Ishikawa (cell line): ENCODE measurements at regions not wholly inside any gene's neighbourhood (a gene's known extent, or its start where the extent isn't known, plus 50 kb on each side); places are given as distances from the start of the nearest gene placed in this dataset.

ENCODE experiments used
- CEBPB ChIP-seq: IDR thresholded peaks from 2 replicates; pipeline ENCODE4 v1.6.1; 2012
- CREB1 ChIP-seq: IDR thresholded peaks from 2 replicates; pipeline ENCODE4 v1.6.1; 2012; ENCODE audit warnings: low read depth
- EGR1 ChIP-seq: IDR thresholded peaks from 2 replicates; pipeline ENCODE4 v1.6.1; 2012
- EP300 ChIP-seq: IDR thresholded peaks from 2 replicates; pipeline ENCODE4 v1.6.1; 2012; ENCODE audit warnings: borderline replicate concordance
- FOXM1 ChIP-seq: IDR thresholded peaks from 2 replicates; pipeline ENCODE4 v1.6.1; 2012; ENCODE audit warnings: low read depth, borderline replicate concordance
- NFIC ChIP-seq: IDR thresholded peaks from 2 replicates; pipeline ENCODE4 v1.6.1; 2012
- RAD21 ChIP-seq: IDR thresholded peaks from 2 replicates; pipeline ENCODE4 v1.6.1; 2012; ENCODE audit warnings: low read depth
- TAF1 ChIP-seq: IDR thresholded peaks from 2 replicates; pipeline ENCODE4 v1.6.1; 2012; ENCODE audit warnings: low read depth, mild to moderate bottlenecking
- TCF12 ChIP-seq: IDR thresholded peaks from 2 replicates; pipeline ENCODE4 v1.6.1; 2012; ENCODE audit warnings: low read depth
- TEAD4 ChIP-seq: IDR thresholded peaks from 2 replicates; pipeline ENCODE4 v1.6.1; 2012
- YY1 ChIP-seq: IDR thresholded peaks from 2 replicates; pipeline ENCODE4 v1.6.1; 2012; ENCODE audit warnings: low read depth
- ZBTB7A ChIP-seq: IDR thresholded peaks from 2 replicates; pipeline ENCODE4 v1.6.1; 2012; ENCODE audit warnings: low read depth
- TF ChIP-seq, protein P1 (sequence below): IDR thresholded peaks from 2 replicates; pipeline ENCODE4 v1.6.1; 2012
- TF ChIP-seq, protein P2 (sequence below): IDR thresholded peaks from 2 replicates; pipeline ENCODE4 v1.6.1; 2012; ENCODE audit warnings: low read depth, mild to moderate bottlenecking
- TF ChIP-seq, protein P3 (sequence below): IDR thresholded peaks from 2 replicates; pipeline ENCODE4 v1.6.1; 2012

DNA sequence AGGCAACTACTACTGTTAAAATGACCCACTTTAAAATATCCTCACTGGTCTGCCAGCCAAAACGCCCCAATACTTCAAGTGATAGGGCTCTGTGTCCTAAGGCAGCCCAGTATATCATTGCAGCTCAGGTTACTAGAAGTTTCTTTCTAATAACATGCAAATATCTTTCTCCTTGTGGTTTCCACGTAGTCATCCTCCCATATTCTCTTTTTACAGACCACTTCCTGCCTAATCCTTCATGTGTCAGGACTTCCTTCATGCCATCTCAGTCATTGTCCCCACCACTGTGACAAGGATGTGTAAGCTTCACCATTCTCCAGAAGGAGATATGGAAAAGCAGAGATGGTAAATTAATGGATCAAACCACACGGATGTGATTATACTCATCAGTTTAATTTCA lies 813.7 kb downstream of the MAT2B start:
- TF ChIP-seq, protein P1, sequence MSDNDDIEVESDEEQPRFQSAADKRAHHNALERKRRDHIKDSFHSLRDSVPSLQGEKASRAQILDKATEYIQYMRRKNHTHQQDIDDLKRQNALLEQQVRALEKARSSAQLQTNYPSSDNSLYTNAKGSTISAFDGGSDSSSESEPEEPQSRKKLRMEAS = no peak
- TF ChIP-seq RAD21 (no peak), YY1 (no peak), NFIC (no peak), FOXM1 (no peak), TCF12 (no peak), EP300 (no peak), EGR1 (no peak), TEAD4 (no peak), CREB1 (no peak), TAF1 (no peak), CEBPB (no peak), ZBTB7A (no peak)
- TF ChIP-seq, protein P2, sequence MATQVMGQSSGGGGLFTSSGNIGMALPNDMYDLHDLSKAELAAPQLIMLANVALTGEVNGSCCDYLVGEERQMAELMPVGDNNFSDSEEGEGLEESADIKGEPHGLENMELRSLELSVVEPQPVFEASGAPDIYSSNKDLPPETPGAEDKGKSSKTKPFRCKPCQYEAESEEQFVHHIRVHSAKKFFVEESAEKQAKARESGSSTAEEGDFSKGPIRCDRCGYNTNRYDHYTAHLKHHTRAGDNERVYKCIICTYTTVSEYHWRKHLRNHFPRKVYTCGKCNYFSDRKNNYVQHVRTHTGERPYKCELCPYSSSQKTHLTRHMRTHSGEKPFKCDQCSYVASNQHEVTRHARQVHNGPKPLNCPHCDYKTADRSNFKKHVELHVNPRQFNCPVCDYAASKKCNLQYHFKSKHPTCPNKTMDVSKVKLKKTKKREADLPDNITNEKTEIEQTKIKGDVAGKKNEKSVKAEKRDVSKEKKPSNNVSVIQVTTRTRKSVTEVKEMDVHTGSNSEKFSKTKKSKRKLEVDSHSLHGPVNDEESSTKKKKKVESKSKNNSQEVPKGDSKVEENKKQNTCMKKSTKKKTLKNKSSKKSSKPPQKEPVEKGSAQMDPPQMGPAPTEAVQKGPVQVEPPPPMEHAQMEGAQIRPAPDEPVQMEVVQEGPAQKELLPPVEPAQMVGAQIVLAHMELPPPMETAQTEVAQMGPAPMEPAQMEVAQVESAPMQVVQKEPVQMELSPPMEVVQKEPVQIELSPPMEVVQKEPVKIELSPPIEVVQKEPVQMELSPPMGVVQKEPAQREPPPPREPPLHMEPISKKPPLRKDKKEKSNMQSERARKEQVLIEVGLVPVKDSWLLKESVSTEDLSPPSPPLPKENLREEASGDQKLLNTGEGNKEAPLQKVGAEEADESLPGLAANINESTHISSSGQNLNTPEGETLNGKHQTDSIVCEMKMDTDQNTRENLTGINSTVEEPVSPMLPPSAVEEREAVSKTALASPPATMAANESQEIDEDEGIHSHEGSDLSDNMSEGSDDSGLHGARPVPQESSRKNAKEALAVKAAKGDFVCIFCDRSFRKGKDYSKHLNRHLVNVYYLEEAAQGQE = no peak
- TF ChIP-seq, protein P3, sequence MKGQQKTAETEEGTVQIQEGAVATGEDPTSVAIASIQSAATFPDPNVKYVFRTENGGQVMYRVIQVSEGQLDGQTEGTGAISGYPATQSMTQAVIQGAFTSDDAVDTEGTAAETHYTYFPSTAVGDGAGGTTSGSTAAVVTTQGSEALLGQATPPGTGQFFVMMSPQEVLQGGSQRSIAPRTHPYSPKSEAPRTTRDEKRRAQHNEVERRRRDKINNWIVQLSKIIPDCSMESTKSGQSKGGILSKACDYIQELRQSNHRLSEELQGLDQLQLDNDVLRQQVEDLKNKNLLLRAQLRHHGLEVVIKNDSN = no peak

DNA sequence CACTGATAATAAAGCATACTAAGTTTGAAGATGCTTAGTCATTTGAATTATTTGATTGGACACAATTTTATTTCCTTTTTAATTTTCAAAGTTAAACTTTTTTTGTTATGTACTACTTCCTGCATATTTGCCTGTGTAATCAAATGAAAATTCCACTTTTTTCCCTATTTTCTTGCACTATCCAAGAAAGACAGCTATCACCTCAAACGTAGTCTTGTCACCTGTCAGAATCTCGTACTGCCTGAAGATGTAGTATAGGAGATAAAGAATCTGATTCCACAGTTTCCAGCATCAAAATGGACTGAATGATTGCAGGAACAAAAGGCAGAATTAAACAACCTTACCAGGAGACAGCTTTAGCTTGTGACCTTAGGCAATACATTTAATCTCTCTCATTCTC lies 818.8 kb downstream of the MAT2B start:
- no peak for TF ChIP-seq ZBTB7A
- TF ChIP-seq, protein P1 = no peak

DNA sequence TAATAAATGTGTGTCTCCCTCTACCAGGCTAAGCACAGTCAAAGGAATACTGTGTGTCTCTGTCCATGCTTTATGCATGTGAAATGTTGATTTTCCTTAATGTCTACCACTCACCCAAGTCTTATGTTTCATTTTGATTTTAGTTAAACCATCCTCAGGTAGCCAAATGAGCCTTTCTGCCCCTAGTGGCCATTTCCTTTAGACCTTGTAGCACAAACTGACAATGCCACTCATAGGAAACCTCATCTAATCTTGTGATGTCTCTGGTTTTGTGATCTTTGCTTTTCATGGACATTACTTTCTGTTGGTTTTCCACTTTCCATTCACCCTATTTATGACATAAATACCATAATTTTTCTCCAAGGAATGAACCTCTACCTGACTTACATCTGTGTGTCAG lies 820.8 kb downstream of the MAT2B start:
- TF ChIP-seq, protein P3 = no peak
- TF ChIP-seq, protein P2 = no peak
- TF ChIP-seq EP300 = no peak

DNA sequence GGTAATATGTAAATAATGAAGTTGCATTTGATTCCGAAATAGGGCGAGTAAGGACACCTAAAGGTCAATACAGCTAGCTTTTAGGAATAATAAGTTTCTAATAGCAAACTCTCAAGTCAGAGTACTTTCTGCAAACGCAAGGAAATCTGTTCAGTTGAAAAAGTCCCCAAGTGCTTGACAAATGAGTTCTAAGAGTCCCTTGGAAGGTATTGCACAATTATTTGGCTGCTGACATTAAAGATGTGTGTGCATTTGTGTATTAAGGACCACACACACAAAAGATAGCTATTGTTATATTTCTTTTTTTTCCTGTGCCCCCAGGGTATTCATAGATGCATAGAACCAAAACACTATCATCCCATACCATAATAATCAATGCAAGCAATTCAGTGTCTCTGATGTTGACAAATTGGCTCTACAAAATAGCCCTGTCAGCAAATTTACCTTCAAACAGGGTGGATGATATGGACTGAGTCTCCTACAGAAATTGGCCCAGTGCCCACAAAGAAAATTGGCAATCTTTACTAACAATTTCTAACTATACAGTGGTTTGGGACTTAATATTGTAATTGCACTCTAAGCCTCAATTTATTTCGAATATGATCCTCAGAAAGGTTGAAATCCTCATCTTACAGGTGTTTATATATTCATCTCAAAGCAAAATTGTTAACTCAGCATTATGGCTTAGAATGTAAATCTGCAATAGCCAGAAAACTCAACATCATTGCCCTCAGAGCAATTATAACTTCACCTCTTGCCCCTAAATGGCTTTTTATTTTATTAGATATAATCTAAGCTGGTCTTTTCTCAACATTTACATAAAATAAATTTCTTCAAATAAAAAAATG lies 827.2 kb downstream of the MAT2B start:
- TF ChIP-seq RAD21 = no peak
- no peak for TF ChIP-seq YY1
- TF ChIP-seq ZBTB7A = no peak
- TF ChIP-seq TAF1 = no peak
- TF ChIP-seq, protein P2 = no peak
- TF ChIP-seq TEAD4 = no peak
- no peak for TF ChIP-seq TCF12
- TF ChIP-seq EP300 = no peak

DNA sequence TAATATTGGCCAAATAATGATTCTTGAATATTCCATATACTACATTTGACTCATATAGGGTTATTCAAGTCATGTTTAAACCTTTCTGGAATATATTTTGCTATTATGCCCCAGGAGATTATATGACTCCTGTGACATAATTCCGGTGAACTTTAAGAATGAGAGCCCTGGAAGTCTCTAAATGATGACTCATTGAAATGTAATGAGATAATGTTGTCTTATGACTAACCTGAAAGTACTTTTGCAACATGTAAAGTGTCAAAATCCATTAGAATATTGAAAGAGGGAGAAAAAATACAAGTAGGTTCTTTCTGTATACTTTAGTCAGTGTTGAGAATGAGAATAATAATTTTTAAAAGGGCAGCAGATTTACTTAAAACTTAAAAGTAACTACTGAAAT lies 830.4 kb downstream of the MAT2B start:
- TF ChIP-seq CREB1 (no peak), NFIC (no peak), YY1 (no peak), ZBTB7A (no peak), EGR1 (no peak), CEBPB (no peak), TCF12 (no peak), TAF1 (no peak), EP300 (no peak), TEAD4 (no peak), RAD21 (no peak), FOXM1 (no peak)
- TF ChIP-seq, protein P3 = no peak
- TF ChIP-seq, protein P1 = no peak
- TF ChIP-seq, protein P2 = no peak
